Globus pallidus (tissue), 1 donor: ENCODE measurements at regions not wholly inside any gene's neighbourhood (a gene's known extent, or its start where the extent isn't known, plus 50 kb on each side); places are given as distances from the start of the nearest gene placed in this dataset.
"Not testable (repeated sequence)": the region's sequence is repeated elsewhere in the genome, so short reads cannot be mapped to it uniquely, and the experiment has no call there.

Experiments
- DNase-seq: peaks from one replicate; pipeline ENCODE4 v3.0.0-alpha.2; 2015; ENCODE audit warnings: low spot score

DNA sequence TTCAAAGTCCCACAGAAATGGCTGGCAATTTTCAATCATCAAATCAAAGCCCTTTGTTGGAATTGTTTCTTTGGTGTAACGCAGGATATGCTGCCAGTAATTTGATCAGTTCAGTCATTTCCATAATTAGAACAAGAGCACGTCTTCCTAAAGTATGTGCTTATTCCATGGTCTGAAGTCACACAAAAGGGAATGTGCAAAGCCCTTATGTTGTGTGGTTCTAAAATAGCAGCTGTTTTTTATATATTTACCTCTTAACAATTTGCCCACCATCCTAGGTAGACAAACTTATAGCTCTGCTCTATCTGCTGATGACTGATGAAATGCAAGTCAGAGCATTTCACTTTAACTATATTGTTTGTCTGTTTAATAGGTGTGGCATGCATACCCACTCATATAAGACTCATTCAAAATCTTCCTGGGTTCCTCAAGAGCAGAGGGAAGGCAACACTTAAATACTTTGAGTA is 176.1 kb upstream of the SLC38A2 start:
- no peak for DNase-seq

DNA sequence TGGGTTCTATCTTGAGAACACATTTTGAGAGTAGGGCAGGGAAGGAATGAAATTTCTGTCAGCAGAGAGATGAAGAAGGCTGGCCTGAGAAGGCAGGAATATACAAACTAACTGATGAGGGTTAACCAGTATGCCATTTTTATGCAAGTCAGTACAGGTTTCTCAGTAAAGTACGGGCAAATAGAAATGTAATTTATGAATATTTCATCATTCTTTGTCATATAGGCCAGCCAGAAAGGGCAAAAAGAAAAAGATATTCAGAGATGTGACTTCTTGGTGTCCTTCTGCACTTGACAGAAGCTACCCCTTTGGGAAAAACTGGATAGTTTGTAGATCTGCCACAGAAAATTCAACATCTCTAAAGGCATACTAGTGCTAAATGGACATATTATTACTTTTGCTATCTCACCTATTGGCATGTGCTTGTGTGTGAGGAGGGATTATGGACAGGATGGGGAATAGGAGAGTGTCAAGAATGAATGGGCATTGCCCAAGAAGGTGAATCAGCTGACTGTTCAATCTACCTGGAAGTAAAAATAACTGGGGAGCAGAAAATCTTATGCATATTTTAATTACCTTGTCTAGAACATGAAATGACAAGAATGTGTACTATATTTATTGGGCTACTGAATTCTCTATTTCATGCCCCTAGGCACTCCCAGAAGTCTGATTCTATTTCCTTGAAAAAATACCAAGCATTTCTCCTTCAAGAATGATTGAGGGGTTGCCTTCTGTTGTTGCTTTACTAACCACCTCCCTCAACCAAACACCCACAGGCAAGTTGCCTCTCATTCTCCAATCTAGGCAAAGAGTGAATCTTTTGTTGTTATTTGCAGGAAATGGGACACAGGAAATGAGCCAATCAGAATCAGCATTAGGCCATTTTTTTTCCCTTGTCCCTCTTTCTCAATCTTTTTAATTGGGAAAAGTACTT is 175.1 kb upstream of the SLC38A2 start:
- no peak for DNase-seq

DNA sequence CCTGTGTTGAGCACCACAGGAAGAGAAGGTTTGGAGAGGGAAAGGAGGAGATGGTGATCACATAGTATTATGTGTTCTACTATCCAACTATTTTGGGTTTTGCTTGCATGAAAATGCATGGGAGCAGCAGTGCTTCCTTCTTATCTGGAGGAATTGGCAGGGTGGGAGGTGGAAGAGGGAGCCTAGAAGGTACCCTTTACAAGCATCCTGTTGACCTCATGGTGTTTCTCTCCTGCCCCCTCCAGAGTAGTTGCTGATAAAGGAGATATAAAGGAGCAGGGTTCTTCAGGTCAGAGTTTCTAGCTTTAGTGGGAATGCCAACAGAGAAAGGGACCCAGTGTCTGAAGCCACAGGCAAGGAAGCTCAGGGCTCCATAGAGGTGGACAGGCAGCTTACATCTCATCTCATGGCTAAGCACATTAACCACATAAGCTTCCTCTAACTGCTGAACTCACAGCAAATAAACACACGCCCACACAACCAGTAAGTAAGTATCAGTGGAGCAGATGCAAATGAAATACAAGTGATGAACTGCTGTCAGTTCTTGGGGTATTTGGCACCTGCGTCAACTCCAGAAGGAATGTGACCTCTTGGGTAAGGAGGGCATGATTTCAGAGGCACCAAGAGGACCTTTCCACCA is 174.2 kb upstream of the SLC38A2 start:
- no peak for DNase-seq

DNA sequence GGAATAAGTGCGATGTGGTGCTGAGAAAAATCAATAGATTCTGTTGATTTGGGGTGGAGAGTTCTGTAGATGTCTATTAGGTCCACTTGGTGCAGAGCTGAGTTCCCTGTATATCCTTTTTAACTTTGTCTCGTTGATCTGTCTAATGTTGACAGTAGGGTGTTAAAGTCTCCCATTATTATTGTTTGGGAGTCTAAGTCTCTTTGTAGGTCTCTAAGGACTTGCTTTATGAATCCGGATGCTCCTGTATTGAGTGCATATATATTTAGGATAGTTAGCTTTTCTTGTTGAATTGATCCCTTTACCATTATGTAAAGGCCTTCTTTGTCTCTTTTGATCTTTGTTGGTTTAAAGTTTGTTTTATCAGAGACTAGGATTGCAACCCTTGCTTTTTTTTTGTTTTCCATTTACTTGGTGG is 170.8 kb upstream of the SLC38A2 start:
- DNase-seq, result not testable (repeated sequence)

DNA sequence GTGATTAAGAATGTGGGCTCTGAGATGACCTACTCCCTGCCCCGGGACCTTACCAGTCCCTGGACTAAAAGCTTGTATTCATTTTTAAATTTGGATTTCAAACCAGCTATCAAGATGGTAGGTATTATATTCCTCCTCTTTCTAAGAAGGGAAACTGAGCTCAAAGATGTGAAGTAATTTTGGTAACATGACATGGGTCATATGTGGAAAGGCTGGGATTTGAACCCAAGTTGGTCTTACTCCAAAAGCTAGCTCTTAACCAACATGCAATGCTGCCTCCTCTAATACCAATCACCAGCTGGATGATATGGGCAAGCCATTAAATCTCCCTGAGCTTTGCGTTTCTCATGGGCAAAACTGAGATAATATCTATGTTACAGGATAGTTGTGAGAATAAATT is 166.4 kb upstream of the SLC38A2 start:
- DNase-seq, result no peak

DNA sequence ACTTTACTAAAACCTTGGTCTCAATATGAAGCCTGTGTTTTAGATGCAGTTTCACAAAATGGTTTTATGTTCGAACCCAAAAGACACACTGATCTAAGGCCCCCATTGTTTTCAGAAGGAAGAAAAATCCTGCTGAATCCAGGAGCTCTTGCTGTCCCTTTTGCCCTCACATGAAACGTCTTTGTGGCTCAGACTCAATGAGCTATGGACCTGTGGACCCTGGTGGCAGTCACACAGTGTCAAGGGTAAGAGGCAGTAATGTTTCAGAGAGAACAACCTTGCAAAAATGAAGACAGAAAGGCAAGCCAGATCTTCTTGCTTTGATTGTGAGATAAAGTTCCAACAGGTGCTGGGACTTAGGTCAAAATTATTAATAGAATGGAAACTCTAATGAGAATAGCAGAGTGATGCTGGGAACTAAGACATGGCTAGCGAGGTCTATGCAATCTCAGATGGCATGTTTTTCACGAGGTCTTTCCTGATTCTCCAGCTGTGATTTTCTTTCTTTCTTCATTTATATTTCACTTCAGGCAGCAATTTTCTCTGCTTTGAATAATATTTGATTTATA is 164.9 kb upstream of the SLC38A2 start:
- no peak for DNase-seq

DNA sequence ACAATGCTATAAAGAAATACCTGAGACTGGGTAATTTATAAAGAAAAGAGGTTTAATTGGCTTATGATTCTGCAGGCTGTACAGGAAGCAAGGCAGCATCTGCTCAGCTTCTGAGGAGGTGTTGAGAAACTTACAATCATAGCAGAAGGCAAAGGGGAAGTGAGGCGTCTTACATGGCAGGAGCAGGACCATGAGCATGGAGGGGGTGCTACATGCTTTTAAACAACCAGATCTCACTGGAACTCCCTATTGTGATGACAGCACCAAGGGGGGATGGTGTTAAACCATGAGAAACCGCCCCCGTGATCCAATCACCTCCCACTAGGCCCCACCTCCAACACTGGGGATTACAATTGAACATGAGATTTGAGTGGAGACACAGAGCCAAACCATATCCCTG is 163.7 kb upstream of the SLC38A2 start:
- DNase-seq, result not testable (repeated sequence)

DNA sequence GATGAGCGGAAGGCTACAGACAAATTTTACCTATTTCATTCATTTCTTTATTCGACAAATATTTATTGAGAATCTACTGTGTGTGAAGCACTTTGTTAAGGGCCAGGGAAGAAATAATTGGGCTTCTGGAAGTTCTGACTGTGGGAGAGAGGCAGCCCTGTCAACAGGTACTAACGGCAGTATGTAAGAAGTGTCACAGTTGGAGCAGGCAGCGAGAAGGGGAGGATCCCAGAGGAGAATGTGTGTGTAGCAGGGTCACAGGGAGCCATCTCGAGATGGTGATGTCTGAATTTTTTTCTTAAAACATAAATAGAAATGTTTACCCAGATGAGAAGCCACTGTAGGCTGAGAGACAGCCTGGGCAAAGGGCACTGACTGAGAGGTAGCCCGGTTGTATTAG is 163.3 kb upstream of the SLC38A2 start:
- DNase-seq, result no peak

DNA sequence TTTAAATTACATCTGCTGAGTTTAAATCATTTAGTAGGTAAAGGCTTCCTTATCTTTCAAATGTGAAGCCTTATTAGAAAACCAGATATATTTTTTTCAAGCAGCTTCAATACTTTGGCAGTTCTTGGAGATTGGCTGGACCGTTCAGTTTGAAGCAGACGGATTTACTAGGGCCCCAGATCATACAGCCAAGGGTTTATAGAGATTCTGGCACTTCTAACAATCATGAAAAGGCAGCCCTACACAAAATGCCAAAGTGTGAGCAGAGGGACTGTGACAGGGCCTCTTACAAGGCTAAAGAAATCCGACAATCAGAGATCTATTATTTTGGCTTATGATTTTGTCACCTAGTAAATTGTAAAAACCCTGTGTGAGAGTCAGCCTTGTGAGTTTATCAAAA is 162.8 kb upstream of the SLC38A2 start:
- DNase-seq, result no peak

DNA sequence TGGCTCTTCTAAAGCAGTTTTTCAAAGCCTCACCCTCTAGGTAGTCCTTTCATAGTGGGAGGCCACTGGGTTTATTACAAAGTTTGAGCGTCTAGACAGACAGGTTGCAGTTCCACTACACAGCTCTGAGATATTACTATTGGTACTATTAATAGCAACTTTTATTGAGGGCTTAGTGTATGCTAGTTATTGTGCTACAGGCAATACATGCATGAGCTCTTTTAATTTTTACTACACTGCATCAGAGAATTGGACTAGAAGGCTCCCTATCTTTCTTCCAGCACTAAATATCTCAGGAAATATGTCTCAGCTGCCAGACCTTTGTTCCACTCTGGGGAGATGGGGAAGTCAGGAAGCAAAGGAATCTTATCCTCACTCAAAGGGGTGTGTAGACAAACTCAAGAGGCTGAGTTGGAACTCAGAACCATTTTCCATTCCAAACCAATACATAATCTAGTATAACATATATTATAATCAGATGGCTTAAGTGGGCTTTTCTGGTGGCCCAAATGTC is 161.8 kb upstream of the SLC38A2 start:
- DNase-seq, result no peak

DNA sequence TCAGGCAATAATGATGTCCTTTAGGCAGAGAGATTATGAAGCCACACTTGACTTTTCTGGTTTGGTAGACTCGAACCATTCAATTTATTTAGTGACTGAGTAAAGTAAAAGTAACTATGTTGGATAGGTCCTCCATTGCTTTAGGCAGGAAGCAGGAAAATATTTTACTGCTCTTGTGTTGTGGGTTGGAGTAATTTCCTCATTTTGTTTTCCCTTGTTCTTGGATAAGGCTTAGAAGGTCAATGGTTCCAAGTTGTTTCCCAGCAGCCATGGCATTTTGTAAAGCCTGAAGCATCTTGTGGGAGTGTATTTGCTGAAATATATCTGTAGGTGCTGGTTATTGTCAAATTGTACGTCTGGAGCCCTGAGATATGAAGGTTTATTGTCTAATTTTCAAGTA is 161.2 kb upstream of the SLC38A2 start:
- DNase-seq, result no peak

DNA sequence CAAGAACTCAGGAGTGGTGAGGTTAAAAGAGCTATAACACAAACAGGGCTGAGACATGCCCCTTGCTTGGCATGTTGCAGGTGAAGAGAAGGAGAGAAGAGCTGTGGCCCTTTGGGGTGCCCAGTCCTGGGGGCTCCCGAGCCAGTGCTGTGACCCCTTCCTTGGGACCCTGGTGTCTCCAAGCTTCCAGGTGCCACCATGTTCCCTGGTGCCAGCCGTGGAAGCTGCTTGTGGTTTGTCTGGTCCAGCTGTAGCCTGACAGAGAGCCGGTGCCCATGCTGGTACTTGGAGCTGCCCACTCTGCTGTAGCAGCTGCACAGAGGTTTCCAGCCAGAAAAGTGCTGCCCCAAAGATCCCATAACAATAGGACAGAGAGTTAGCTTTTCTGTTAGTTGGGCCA is 159.2 kb upstream of the SLC38A2 start:
- DNase-seq, result no peak

DNA sequence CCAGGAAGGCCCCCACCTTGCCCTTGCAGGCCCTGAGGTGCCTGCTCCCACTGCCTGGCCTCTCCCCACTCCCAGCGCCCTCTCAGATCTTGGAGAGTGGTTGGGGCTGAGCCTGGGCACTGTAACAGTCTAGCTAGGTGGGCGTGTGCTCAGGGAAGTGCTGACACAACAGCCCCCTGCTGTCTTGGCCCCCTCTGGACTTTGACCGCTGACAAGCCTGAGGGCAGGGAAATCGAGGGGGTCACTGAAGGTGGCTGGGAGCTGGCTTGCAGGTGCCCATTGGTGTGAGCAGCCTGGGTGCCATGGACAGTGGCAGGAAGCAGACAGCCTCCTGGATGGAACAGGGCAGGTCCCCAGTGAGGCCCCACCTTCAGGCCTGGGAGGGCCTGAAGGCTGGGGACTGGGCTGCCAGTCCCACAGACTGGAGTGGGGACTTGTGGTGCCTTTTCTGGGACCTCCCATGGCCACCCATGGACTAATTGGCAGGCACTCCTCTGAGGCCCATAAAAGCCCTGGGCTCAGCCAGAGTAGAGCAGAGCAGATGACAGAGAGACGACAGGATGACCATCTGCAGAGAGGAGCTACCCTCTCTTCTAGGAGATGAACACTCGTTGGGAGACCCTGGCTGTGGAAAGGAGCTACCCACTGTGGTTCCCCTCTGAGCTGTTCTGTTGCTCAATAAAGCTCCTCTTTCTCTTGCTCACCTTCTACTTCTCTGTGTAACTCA is 158.6 kb upstream of the SLC38A2 start:
- no peak for DNase-seq

DNA sequence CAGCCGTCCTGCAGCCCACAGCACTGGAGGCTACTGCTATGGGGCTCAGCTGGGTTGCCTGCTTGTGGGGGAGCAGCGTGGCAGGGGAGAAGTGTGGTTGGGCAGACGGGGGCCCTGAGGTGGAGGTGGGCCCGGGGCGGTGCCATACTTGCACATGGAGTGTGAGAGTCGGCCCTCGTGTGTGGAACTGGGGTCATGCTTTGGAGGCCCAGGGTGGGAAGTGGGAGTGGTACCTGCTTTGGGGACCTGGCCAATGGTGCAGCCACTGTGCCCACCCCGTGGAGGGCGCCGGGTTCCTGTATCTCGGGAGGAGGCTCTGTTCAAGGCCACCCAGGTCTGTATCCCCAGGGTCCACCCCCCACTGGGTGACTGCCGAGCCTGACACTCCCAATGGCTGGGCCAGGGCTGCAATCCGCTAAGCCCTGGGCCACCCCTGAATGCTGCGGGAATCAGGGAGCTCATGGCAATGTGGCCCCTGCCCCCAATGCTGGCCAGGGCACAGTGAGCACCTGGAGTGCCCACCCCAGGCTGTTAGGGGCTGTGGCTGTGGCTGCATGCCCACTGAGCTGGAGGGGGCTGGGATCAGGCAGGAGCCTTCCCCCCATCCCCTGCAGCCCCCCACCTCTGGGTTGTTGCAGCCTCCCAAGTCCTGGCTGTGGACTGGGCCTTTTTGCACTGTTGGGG is 157.9 kb upstream of the SLC38A2 start:
- no peak for DNase-seq

DNA sequence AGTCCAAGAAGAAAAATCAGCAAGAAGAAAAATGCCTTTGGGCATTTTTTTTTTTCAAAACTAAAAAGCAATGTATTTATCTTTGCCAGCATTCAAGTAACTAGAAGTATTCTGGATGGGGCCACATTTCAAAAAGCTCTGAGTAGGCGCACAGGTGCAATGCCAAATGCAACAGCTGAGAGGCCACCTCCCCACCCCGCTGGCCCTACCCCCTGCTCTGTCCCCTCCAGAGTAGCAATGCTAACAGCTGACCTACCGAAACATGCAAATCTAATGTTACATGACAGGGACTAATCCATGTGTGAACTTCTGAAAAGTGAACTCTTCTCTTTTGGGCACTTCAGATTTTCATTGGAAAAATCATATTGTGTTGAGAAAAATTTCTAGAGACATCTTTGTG is 153.7 kb upstream of the SLC38A2 start:
- no peak for DNase-seq

DNA sequence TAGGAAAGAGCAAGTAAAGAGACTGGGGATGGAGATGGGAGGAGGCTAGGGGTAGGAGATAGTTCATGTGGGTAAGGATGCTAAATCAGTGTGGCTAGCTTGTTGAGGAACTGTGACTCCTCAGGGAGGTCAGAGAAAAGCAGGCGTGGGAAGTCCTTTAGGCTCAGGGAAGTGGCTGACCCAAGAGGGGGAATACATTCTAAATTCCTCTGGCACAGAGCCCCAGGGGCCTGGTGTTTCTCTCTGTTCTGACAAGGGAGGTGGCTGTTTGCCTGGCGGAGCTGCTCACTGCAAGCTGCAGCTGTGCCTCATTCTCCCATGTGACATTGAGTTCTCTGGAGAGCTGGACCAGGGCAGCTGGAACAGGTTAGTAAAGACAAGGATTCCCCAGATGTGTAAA is 152.2 kb upstream of the SLC38A2 start:
- DNase-seq, result peak; percentile 6

DNA sequence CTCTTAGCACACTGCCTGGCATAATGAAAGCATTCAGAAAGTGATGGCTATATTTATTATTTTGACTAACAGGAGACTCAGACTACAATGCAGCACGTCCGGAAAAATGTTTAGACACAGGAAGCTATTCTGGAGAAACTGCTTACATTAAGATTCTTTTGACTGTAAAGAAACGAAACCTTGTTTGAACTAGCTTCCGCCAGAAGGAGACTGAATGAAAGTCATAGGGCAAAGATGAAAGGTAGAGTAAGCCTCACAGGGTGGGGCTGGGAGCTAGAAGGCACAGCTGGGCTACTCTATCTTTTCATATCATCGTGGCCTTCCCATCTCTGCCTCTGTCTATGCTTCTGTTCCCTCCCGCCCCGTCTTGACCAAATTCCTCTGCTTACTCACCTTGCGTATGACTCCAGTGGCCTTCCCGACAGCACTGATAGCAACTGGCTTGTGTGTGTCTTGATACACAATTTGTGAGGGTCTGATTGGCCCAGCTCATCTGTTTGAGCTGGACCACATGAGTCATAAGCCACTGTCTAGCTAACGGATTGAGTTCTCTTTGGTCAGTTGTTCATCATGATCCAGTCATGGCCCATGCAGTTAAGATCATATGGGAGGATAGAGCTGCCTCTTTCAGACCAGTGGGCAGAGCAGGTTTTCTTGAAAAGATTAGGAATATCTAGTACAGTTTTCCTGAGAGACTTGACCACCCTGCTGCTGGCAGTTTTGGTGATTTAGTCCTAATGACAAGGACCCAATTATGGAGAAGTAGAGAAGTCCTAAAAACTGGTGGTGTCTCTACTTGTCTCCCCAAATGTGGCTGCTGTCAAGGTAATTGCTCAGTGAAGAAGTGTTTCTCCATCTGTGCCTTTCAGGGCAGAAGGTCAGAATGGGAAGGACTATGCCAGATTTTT is 151.5 kb upstream of the SLC38A2 start:
- no peak for DNase-seq

DNA sequence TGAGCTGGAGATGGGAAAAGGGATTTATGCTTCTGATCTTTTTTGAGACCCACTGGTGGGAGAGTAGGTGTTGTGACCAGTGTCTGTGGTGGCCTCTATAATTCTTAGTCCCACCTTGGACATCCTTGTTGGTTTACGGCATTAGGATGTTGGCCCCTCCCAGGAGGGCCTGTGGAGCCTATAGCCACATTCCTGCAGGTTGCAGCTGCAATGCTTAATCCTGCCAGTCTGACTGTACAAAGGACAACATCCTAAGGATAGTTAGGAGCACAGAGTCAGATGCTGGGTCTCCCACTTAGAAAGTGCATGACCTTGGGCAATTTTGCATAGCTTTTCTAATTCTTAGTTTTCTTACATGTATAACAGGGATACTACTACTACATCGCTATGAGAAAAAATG is 150.9 kb upstream of the SLC38A2 start:
- DNase-seq, result no peak

DNA sequence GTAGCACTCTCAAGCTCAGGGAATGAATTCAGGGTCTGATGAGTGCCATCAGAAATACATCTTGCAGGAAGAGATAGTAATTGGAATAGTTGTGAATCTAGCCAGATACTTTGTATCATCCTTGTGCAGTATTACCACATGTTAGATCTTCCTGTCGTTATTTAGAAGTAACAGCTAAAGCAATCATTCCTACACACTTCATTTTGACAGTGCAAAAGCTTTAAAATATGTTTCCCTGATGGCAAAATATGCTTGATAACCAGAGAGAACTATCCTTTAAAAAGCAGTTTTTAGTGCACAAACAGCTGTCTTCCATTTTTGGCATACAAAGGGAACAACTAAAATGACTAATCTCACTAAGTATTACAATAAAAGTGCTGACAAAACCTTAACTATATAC is 149.5 kb upstream of the SLC38A2 start:
- DNase-seq, result no peak

DNA sequence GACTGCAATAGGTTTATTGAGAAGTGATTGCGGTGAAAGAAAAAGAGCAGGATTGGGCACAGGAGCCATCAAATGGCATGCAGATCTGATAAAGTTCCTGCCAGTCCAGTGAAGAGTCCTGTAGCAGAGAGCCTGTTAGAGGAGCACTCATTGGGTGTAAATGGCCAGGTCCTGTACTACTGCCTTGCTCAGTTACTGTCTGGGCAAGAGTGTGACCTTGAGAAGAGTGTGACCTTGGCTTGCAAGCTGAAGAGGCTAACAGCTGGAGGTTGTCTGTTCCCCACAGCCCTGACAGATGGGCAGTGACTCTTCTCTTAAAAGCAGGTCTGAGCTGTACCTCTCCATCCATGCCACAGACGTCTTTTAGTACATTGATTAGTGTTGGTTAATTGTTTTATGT is 148.6 kb upstream of the SLC38A2 start:
- DNase-seq, result no peak

DNA sequence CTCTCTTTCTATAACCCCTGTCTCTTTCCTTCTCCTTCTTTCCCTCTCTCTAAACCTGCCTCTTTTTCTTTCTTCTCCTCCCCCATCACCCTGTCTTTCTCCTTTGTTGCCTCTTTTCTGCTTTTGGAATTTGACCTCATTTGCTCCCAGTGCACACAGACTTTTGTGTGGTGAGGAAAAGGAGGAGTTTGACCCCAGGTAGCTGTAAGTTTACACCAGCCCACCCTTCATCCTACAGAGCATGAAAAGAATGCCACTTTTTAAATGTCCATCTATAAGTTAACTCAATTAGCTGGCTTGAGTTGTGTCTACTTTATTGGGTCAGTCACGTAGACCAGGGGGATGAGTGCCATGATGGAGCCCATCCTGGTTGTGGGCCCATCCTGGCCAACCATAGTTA is 146.8 kb upstream of the SLC38A2 start:
- DNase-seq, result no peak
